NCI-H774 (cell line): ENCODE measurements at regions not wholly inside any gene's neighbourhood (a gene's known extent, or its start where the extent isn't known, plus 50 kb on each side); places are given as distances from the start of the nearest gene placed in this dataset.

Experiments
- DNase-seq: peaks from one replicate; lab custom pipeline; 2025; lab: John Stamatoyannopoulos, UW

- no peak for DNase-seq
These were observed 57.4 kb upstream of the BMAL1 start for GRCh38 chr11:13220148-13220547.

GRCh38 chr11:13221722-13222121 lies 55.9 kb upstream of the BMAL1 start:
- DNase-seq: no peak

DNA sequence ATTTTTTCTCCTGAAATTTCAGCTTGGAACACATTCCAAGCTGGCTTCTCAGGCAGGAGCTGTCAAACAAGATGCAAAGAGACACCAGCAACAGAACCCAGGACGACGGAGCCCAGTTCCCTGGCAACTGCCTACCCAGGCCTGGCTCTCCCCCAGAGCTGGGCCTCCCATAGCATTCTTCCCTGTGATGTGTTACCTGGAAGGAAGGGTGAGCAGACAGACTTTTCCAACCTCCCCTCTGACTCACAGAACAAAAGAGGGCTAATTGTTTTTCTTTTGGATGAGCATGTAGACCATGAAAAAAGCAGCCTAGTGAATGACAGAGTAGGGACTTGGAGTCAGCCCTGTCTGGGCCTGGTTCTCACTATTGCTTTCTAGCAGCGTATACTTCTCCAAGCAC lies 55.3 kb upstream of the BMAL1 start:
- no peak for DNase-seq

GRCh38 chr11:13223112-13223511 lies 54.5 kb upstream of the BMAL1 start:
- no peak for DNase-seq

DNA sequence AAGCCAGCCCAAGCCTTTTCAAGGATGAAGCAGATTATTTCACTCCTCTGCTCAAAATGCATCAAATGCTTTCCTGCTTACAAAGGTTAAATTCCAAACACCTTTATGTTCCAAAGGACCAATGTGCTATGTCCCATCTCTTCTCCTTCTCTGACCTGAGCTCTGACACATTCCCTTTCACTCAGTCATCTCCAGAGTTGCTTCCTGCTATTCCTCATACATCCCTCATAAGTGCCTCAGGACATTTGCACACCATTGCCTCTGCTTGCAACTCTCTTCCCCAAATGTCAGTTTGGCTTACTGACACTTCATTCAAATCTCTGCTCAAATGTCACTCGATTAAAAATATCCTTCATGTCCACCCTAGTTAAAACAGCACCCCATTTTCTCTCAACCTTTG lies 53.3 kb upstream of the BMAL1 start:
- no peak for DNase-seq

DNA sequence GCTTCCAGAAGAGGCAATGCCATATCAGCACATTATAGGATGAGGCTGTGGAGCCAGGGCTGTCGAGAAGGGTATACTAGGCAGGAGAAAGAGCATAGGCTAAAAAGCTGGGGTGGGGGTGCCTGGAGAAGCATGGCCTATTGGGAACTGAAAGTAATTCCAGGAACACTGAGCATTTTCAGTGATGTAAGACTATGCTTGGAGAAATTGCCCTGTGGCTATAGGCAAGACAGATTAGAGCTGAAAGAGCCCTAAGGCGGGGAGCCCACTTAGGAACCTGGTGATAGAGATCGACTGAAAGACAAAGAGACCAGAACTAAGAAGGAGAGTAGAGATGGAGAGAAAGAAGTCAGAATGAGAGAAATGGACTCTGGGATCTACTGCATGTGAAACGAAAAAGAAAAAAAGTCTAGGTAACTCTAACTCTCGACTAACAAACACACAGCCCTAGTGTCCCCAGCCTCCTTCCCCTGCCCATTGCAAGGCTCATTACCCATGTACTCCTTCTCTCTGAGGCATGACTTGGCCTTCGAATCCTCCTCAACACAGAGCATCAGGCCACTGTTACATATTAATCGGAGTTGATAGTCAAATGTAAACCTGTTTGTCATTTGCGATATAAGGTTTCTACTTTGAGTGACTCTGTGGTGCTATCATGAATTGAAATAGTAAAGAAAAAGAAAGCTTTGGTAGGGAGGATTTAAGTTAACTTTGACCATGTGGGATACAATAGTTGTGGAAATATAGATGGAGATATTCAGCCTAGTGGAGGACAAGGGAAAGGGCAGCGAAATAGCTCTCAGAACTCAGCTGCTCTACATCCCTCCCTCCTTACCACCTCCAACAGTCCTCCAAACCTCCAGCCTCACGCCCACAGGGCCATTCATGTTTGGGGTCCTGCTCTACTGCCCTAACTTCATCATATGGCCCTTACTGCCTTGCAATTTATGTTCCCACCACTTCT lies 52.3 kb upstream of the BMAL1 start:
- DNase-seq: no peak

- DNase-seq: no peak
These were observed 49.8 kb upstream of the BMAL1 start for GRCh38 chr11:13227676-13228255.
